PC-9 (cell line): ENCODE measurements at regions not wholly inside any gene's neighbourhood (a gene's known extent, or its start where the extent isn't known, plus 50 kb on each side); places are given as distances from the start of the nearest gene placed in this dataset.

Experiments used
- BruUV-seq: library from RNA; stranded (reverse); fragments of 400-500 nt; replicated peaks from 2 replicates; lab custom pipeline; 2021; lab: Mats Ljungman, UMichigan
- CTCF ChIA-PET: fragments of 300-600 bp; sonication (Branson Sonifier 250); formaldehyde crosslinking; loops from one replicate; lab custom pipeline; 2022; ENCODE audit warnings: antibody characterized with exemption; lab: Charles Lee
- POLR2A ChIA-PET: fragments of 300-600 bp; sonication (Branson Sonifier 250); formaldehyde crosslinking; loops from one replicate; lab custom pipeline; 2022; ENCODE audit warnings: antibody characterized with exemption; ENCODE audit not compliant: unreplicated experiment; lab: Charles Lee
- DNase-seq, 2 experiments: peaks; one replicate each; pipeline versions ENCODE4 v3.0.0 to v3.0.0-alpha.2; 2015 to 2022; ENCODE audit warnings: mixed read lengths in 1 of 2
- H2AFZ ChIP-seq: fragments of 200-600 bp; sonication (generic); 2 replicates; pipeline ENCODE4 v1.8.1; 2017; ENCODE audit warnings: antibody characterized with exemption
- H3F3A ChIP-seq: fragments of 200-600 bp; sonication (generic); 2 replicates; pipeline ENCODE4 v1.8.1; 2017; ENCODE audit warnings: antibody characterized with exemption, mild to moderate bottlenecking, low read depth; ENCODE audit not compliant: insufficient read depth
- H3K27ac ChIP-seq: fragments of 200-600 bp; sonication (generic); 2 replicates; pipeline ENCODE4 v1.6.1; 2016; ENCODE audit warnings: mixed run types
- H3K27me3 ChIP-seq: fragments of 200-600 bp; sonication (generic); 2 replicates; pipeline ENCODE4 v1.6.1; 2016; ENCODE audit warnings: low read depth, mixed run types; ENCODE audit not compliant: insufficient read depth
- H3K36me3 ChIP-seq: fragments of 200-600 bp; sonication (generic); 2 replicates; pipeline ENCODE4 v1.6.1; 2016; ENCODE audit warnings: low read depth, mixed run types
- H3K4me1 ChIP-seq: fragments of 200-600 bp; sonication (generic); replicated peaks from 2 replicates; pipeline ENCODE4 v1.6.1; 2016; ENCODE audit warnings: mixed run types; ENCODE audit not compliant: insufficient read depth
- H3K4me2 ChIP-seq: fragments of 200-600 bp; sonication (generic); 2 replicates; pipeline ENCODE4 v1.6.1; 2017; ENCODE audit warnings: mixed run types
- H3K4me3 ChIP-seq: fragments of 200-600 bp; sonication (generic); 2 replicates; pipeline ENCODE4 v1.6.1; 2016; ENCODE audit warnings: mixed run types
- H3K79me2 ChIP-seq: fragments of 200-600 bp; sonication (generic); 2 replicates; pipeline ENCODE4 v1.6.1; 2017; ENCODE audit warnings: low read depth, mixed run types
- H3K9me2 ChIP-seq: fragments of 200-600 bp; sonication (generic); 2 replicates; pipeline ENCODE4 v1.8.1; 2017; ENCODE audit warnings: mild to moderate bottlenecking; ENCODE audit not compliant: insufficient read depth
- H3K9me3 ChIP-seq: fragments of 200-600 bp; sonication (generic); 2 replicates; pipeline ENCODE4 v1.8.1; 2016; ENCODE audit warnings: low read depth; ENCODE audit not compliant: insufficient read depth
- H4K20me1 ChIP-seq: fragments of 200-600 bp; sonication (generic); 2 replicates; pipeline ENCODE4 v1.8.1; 2017; ENCODE audit not compliant: insufficient read depth
- EZH2 ChIP-seq: fragments of 200-600 bp; sonication (generic); IDR thresholded peaks from 2 replicates; pipeline ENCODE4 v1.8.0; 2017; ENCODE audit warnings: antibody characterized with exemption, low read depth
- intact Hi-C: fragments of 100-400 bp; cut with micrococcal nuclease; formaldehyde crosslinking; loops from one replicate; pipeline ENCODE4 v1.10.0; 2022; ENCODE audit not compliant: unreplicated experiment
- TF ChIP-seq, protein P1 (sequence below): fragments of 200-600 bp; sonication (generic); conservative IDR thresholded peaks from 2 replicates; pipeline ENCODE4 v1.6.1; 2017; ENCODE audit warnings: mixed run types, antibody characterized with exemption, mild to moderate bottlenecking, moderate library complexity

DNA sequence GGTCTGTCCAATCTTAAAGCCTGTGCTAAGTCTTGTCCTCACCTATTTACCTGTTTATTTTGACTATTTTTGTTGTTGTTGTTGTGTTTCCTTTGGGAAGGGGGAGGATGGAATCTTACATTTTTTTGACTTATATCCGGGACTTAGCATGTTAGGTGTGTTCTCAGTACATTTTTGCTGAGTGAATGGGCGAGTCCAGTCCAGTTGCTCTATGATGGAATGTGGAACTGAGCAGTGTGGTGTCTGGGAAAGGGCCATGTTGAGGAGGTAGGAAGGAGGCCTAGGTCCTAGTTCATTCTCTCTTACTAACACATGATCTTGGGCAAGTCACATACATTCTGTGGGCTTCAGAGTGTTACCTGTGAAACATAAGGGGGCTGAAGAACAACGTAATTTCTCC lies 80.9 kb upstream of the SLC38A2 start:
- TF ChIP-seq, protein P1, sequence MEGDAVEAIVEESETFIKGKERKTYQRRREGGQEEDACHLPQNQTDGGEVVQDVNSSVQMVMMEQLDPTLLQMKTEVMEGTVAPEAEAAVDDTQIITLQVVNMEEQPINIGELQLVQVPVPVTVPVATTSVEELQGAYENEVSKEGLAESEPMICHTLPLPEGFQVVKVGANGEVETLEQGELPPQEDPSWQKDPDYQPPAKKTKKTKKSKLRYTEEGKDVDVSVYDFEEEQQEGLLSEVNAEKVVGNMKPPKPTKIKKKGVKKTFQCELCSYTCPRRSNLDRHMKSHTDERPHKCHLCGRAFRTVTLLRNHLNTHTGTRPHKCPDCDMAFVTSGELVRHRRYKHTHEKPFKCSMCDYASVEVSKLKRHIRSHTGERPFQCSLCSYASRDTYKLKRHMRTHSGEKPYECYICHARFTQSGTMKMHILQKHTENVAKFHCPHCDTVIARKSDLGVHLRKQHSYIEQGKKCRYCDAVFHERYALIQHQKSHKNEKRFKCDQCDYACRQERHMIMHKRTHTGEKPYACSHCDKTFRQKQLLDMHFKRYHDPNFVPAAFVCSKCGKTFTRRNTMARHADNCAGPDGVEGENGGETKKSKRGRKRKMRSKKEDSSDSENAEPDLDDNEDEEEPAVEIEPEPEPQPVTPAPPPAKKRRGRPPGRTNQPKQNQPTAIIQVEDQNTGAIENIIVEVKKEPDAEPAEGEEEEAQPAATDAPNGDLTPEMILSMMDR, result no peak
- TF ChIP-seq EZH2, result no peak
- Histone ChIP-seq H3K4me1 (peaks cover 67% of the 10 kb centered on the region), H3K36me3 (no peaks in the 10 kb centered on the region), H3K4me2 (peak overlapping the region; percentile 14; the same call in 1 of the 2 replicates), H3K4me3 (no peak overlapping the region), H3K27ac (peak overlapping the region; percentile 99), H3K79me2 (0 out of 2 replicates have a peak, but pooled peaks cover 9% of the 10 kb centered on the region), H3K9me2 (no peaks in the 10 kb centered on the region), H3K9me3 (0 out of 2 replicates have a peak, but pooled peaks cover 5% of the 10 kb centered on the region), H3F3A (peaks cover 39% of the 10 kb centered on the region), H4K20me1 (no peaks in the 10 kb centered on the region), H3K27me3 (no peaks in the 10 kb centered on the region), H2AFZ (no peak overlapping the region)
- BruUV-seq, result no TSS peak
- DNase-seq, result no peak
- intact Hi-C loops, result loop anchor here (10.0 kb wide), 1 partner anchor 189 kb away; the partner anchor contains the start of gene SLC38A1
- ChIA-PET POLR2A (no interaction called here), CTCF (no interaction called here)

DNA sequence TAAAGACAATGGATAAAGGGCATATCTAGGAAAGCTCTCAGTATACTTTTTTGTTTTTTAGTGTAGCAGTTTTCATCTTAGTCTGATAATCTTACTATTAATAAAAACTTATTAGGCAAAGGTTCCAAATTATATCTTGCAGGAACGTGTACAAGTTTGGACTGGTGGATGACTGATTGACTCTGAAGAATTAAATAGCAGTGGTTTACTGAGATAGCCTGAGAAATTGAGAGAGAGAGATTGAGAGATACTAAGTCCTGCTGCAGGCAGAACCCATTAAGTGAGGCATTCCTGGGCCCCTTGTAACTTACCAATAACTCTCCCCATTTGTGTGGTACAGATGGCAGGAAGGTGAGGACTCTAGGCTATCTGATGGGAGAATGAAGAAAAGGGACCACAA lies 80.2 kb upstream of the SLC38A2 start:
- no TSS peak for BruUV-seq

GRCh38 chr12:46452061-46452615 lies 79.6 kb upstream of the SLC38A2 start:
- H3K79me2 ChIP-seq, result 0 out of 2 replicates have a peak, but pooled peaks cover 8% of the 10 kb centered on the region
- no peak overlapping the region for H3K4me2 ChIP-seq
- CTCF ChIA-PET, result no interaction called here
- no peak overlapping the region for H3K4me3 ChIP-seq
- intact Hi-C loops, result loop anchor here (10.0 kb wide), 1 partner anchor 187 kb away; the partner anchor contains the start of gene SLC38A1
- no peak overlapping the region for H3K27ac ChIP-seq
- H4K20me1 ChIP-seq, result no peaks in the 10 kb centered on the region
- peak in 1 of 2 experiments; percentile 40 for DNase-seq
- peaks cover 56% of the 10 kb centered on the region for H3K4me1 ChIP-seq
- H3K9me3 ChIP-seq, result 0 out of 2 replicates have a peak, but pooled peaks cover 5% of the 10 kb centered on the region
- POLR2A ChIA-PET, result no interaction called here
- H2AFZ ChIP-seq, result no peak overlapping the region
- H3K9me2 ChIP-seq, result no peaks in the 10 kb centered on the region
- H3K36me3 ChIP-seq, result no peaks in the 10 kb centered on the region
- BruUV-seq, result no TSS peak
- TF ChIP-seq, protein P1, result no peak
- no peak for TF ChIP-seq EZH2
- H3F3A ChIP-seq, result peaks cover 31% of the 10 kb centered on the region
- H3K27me3 ChIP-seq, result no peaks in the 10 kb centered on the region

More for the DNA sequence above, 80.2 kb upstream of the SLC38A2 start:
- no peak overlapping the region for H3K4me2 ChIP-seq
- no peak overlapping the region for H2AFZ ChIP-seq
- no peak overlapping the region for H3K4me3 ChIP-seq
- H3K27me3 ChIP-seq, result no peaks in the 10 kb centered on the region
- POLR2A ChIA-PET, result no interaction called here
- TF ChIP-seq, protein P1, result no peak
- TF ChIP-seq EZH2, result no peak
- H3F3A ChIP-seq, result peaks cover 38% of the 10 kb centered on the region
- no peak overlapping the region for H3K27ac ChIP-seq
- no peaks in the 10 kb centered on the region for H3K36me3 ChIP-seq
- no peaks in the 10 kb centered on the region for H3K9me2 ChIP-seq
- H3K79me2 ChIP-seq, result 0 out of 2 replicates have a peak, but pooled peaks cover 9% of the 10 kb centered on the region
- peaks cover 63% of the 10 kb centered on the region for H3K4me1 ChIP-seq
- no peaks in the 10 kb centered on the region for H4K20me1 ChIP-seq
- CTCF ChIA-PET, result no interaction called here
- intact Hi-C loops, result loop anchor here (10.0 kb wide), 1 partner anchor 188 kb away; the partner anchor contains the start of gene SLC38A1
- 0 out of 2 replicates have a peak, but pooled peaks cover 5% of the 10 kb centered on the region for H3K9me3 ChIP-seq
- no peak for DNase-seq
